Coronary artery (tissue), 2 donors: ENCODE measurements at regions not wholly inside any gene's neighbourhood (a gene's known extent, or its start where the extent isn't known, plus 50 kb on each side); places are given as distances from the start of the nearest gene placed in this dataset.

Source experiments
- DNase-seq: peaks from one replicate; pipeline ENCODE4 v3.0.0-alpha.2; 2017; ENCODE audit warnings: low spot score
- H3K27ac ChIP-seq, 2 donors: fragments of 200-600 bp; sonication (generic); one replicate each; pipeline ENCODE4 v1.5.1; 2016 to 2019
- H3K4me3 ChIP-seq: fragments of 200-600 bp; sonication (generic); 2 replicates; pipeline ENCODE4 v1.5.1; 2016; ENCODE audit warnings: mild to moderate bottlenecking, moderate library complexity
- CTCF ChIP-seq: fragments of 200-600 bp; sonication (generic); IDR thresholded peaks from one replicate; pipeline ENCODE4 v1.5.1; 2019; ENCODE audit warnings: antibody characterized with exemption

- no peak for DNase-seq
- TF ChIP-seq CTCF = no peak
- Histone ChIP-seq H3K4me3 (no peak overlapping the region), H3K27ac (no peak overlapping the region)
Measured at GRCh38 chr11:109093354-109093753, 328.6 kb upstream of the C11orf87 start.

GRCh38 chr11:109096266-109096665 lies 325.7 kb upstream of the C11orf87 start:
- H3K27ac ChIP-seq = no peak overlapping the region
- no peak for DNase-seq
- no peak overlapping the region for H3K4me3 ChIP-seq
- TF ChIP-seq CTCF = no peak

GRCh38 chr11:109106151-109106906 lies 315.7 kb upstream of the C11orf87 start:
- no peak for DNase-seq
- no peak for TF ChIP-seq CTCF
- no peak overlapping the region for H3K4me3 ChIP-seq
- H3K27ac ChIP-seq = no peak overlapping the region

- no peak for DNase-seq
- H3K27ac ChIP-seq = no peak overlapping the region
- H3K4me3 ChIP-seq = no peak overlapping the region
- no peak for TF ChIP-seq CTCF
Measured at GRCh38 chr11:109109150-109109549, 312.8 kb upstream of the C11orf87 start.

GRCh38 chr11:109109571-109110315 lies 312.2 kb upstream of the C11orf87 start:
- no peak for DNase-seq
- H3K27ac ChIP-seq = no peak overlapping the region
- H3K4me3 ChIP-seq = no peak overlapping the region
- no peak for TF ChIP-seq CTCF

- H3K27ac ChIP-seq = no peak overlapping the region
- no peak for TF ChIP-seq CTCF
- DNase-seq = no peak
- H3K4me3 ChIP-seq = no peak overlapping the region
Measured at GRCh38 chr11:109112261-109112660, 309.7 kb upstream of the C11orf87 start.

- TF ChIP-seq CTCF = no peak
- no peak for DNase-seq
- Histone ChIP-seq H3K4me3 (no peak overlapping the region), H3K27ac (no peak overlapping the region)
Measured at GRCh38 chr11:109112821-109113280, 309.1 kb upstream of the C11orf87 start.
